Lung (tissue), 11 donors: ENCODE measurements at regions not wholly inside any gene's neighbourhood (a gene's known extent, or its start where the extent isn't known, plus 50 kb on each side); places are given as distances from the start of the nearest gene placed in this dataset.
"Not testable (repeated sequence)": the region's sequence is repeated elsewhere in the genome, so short reads cannot be mapped to it uniquely, and the experiment has no call there.

ENCODE experiments used
- ATAC-seq: fragments of 200-7000 bp; cut with Tn5 transposase; one replicate; pipeline ENCODE4 v1.9.1; 2020; ENCODE audit warnings: moderate number of reproducible peaks; ENCODE audit not compliant: insufficient read depth, low FRiP score
- DNase-seq, 3 donors: peaks; one replicate each; pipeline ENCODE4 v3.0.0-alpha.2; 2013 to 2017
- H3K27ac ChIP-seq, 2 donors: one replicate each; pipeline ENCODE4 v1.5.1; 2013; ENCODE audit warnings: mild to moderate bottlenecking in 2 of 2, moderate library complexity in 2 of 2, control low read depth in 1 of 2, inconsistent platforms in 1 of 2, low read depth in 1 of 2, low read length in 1 of 2
- H3K27me3 ChIP-seq, 3 donors: one replicate each; pipeline ENCODE4 v1.5.1; 2013; ENCODE audit warnings: low read length in 2 of 3; ENCODE audit not compliant: control insufficient read depth in 3 of 3, insufficient read depth in 3 of 3
- H3K36me3 ChIP-seq, 4 donors: one replicate each; pipeline ENCODE4 v1.5.1; 2013; ENCODE audit warnings: low read length in 4 of 4, mild to moderate bottlenecking in 1 of 4, moderate library complexity in 1 of 4; ENCODE audit not compliant: control insufficient read depth in 4 of 4, insufficient read depth in 4 of 4
- H3K4me1 ChIP-seq, 5 donors: one replicate each; pipeline ENCODE4 v1.5.1; 2013; ENCODE audit warnings: low read length in 5 of 5, mild to moderate bottlenecking in 2 of 5, moderate library complexity in 1 of 5; ENCODE audit not compliant: control insufficient read depth in 5 of 5, insufficient read depth in 5 of 5
- H3K4me3 ChIP-seq: one replicate; pipeline ENCODE4 v1.5.1; 2013; ENCODE audit warnings: mild to moderate bottlenecking, control low read depth, moderate library complexity
- H3K9ac ChIP-seq, 2 donors: one replicate each; pipeline ENCODE4 v1.5.1; 2013; ENCODE audit warnings: low read length in 2 of 2, control low read depth in 1 of 2; ENCODE audit not compliant: insufficient read depth in 1 of 2
- H3K9me3 ChIP-seq, 4 donors: one replicate each; pipeline ENCODE4 v1.5.1; 2013; ENCODE audit warnings: low read length in 3 of 4, mild to moderate bottlenecking in 1 of 4, moderate library complexity in 1 of 4; ENCODE audit not compliant: control insufficient read depth in 4 of 4, insufficient read depth in 3 of 4
- CTCF ChIP-seq: IDR thresholded peaks from 2 replicates; pipeline ENCODE4 v1.5.1; 2012; ENCODE audit warnings: mild to moderate bottlenecking; ENCODE audit errors: control extremely low read depth, extremely low read depth
- WGBS, 2 donors: extraction: QIAGEN DNeasy Blood & Tissue Kit; methylation state at CpG; one replicate each; pipeline ENCODE4 v1.1.7; 2013; 5-methylcytosine and 5-hydroxymethylcytosine counted together
- donor health status: control.
- donor health status: control.
- donor health status: Bipolar disorder and iron deficiency.
- donor health status: healthy.
- donor health status: DM: yes; HTN: yes; CAD: no.

GRCh38 chr15:95078003-95078402 is 846.6 kb downstream of the MCTP2 start:
- no peak for ATAC-seq
- 63 to 70% methylated on average over 2 of the region's 2 CpGs for WGBS, 2 donors

GRCh38 chr15:95080228-95080627 is 848.9 kb downstream of the MCTP2 start:
- H3K9me3 ChIP-seq, H3K36me3 ChIP-seq, H3K9ac ChIP-seq, H3K27ac ChIP-seq, H3K4me1 ChIP-seq, H3K4me3 ChIP-seq, H3K27me3 ChIP-seq, DNase-seq, ATAC-seq: not testable (repeated sequence)
- 72 to 88% methylated on average over 1 of the region's 1 CpG for WGBS, 2 donors

More at GRCh38 chr15:95078003-95078402, 846.6 kb downstream of the MCTP2 start:
- H3K27ac ChIP-seq: no peak overlapping the region
- no peaks in the 10 kb centered on the region for H3K27me3 ChIP-seq
- TF ChIP-seq CTCF: no peak
- peaks cover 0 to 3% (median 0%) of the 10 kb centered on the region in 4 donors for H3K9me3 ChIP-seq
- no peak overlapping the region for H3K9ac ChIP-seq
- no peaks in the 10 kb centered on the region for H3K36me3 ChIP-seq
- no peak overlapping the region for H3K4me3 ChIP-seq
- peaks cover 0 to 5% (median 0%) of the 10 kb centered on the region in 5 donors for H3K4me1 ChIP-seq
- DNase-seq: peak in 1 of 3 donors; percentile 34

- DNase-seq (peak; percentile 13 to 43 (median 23)), ATAC-seq (no peak)
- no peak for TF ChIP-seq CTCF
Measured at GRCh38 chr15:95085056-95085455, 853.7 kb downstream of the MCTP2 start.

GRCh38 chr15:95086531-95087252 is 855.3 kb downstream of the MCTP2 start:
- Histone ChIP-seq H3K36me3 (no peaks in the 10 kb centered on the region), H3K9ac (no peak overlapping the region), H3K9me3 (no peaks in the 10 kb centered on the region), H3K4me1 (peaks cover 0 to 23% (median 5%) of the 10 kb centered on the region in 5 donors), H3K27me3 (no peaks in the 10 kb centered on the region), H3K4me3 (no peak overlapping the region), H3K27ac (no peak overlapping the region)
- 57 to 76% methylated on average over 5 of the region's 5 CpGs for WGBS, 2 donors
- DNase-seq (peak; percentile 42 to 96 (median 96)), ATAC-seq (no peak)
- TF ChIP-seq CTCF: no peak

More at GRCh38 chr15:95085056-95085455, 853.7 kb downstream of the MCTP2 start:
- H3K27me3 ChIP-seq: no peaks in the 10 kb centered on the region
- no peak overlapping the region for H3K9ac ChIP-seq
- peak overlapping the region in 1 of 2 donors; percentile 4 for H3K27ac ChIP-seq
- H3K9me3 ChIP-seq: no peaks in the 10 kb centered on the region
- no peaks in the 10 kb centered on the region for H3K36me3 ChIP-seq
- 71 to 76% methylated on average over 1 of the region's 1 CpG for WGBS, 2 donors
- no peak overlapping the region for H3K4me3 ChIP-seq
- peaks cover 0 to 23% (median 5%) of the 10 kb centered on the region in 5 donors for H3K4me1 ChIP-seq
